ENCODE measurements at regions not wholly inside any gene's neighbourhood (a gene's known extent, or its start where the extent isn't known, plus 50 kb on each side); places are given as distances from the start of the nearest gene placed in this dataset.

GRCh38 chr2:181750305-181750704, 70.0 kb upstream of the NEUROD1 start:
- Histone ChIP-seq H3K27me3 (replicated peaks; ENCODE audit: insufficient read depth) (peaks cover 7% of the 10 kb centered on the region; the same call in 1 of the 2 replicates), H3K9me2 (ENCODE audit: insufficient read depth) (no peaks in the 10 kb centered on the region), H3K4me3 (no peak overlapping the region), H3K79me2 (ENCODE audit: insufficient read depth) (no peaks in the 10 kb centered on the region), H4K20me1 (ENCODE audit: insufficient read depth) (no peaks in the 10 kb centered on the region), H3K4me1 (ENCODE audit: insufficient read depth) (no peaks in the 10 kb centered on the region), H3K27ac (no peak overlapping the region), H3F3A (ENCODE audit: insufficient read depth) (no peaks in the 10 kb centered on the region), H3K4me2 (ENCODE audit: unreplicated experiment) (no peak overlapping the region), H3K9ac (no peak overlapping the region), H3K36me3 (ENCODE audit: low read depth) (no peaks in the 10 kb centered on the region), H3K9me3 (ENCODE audit: low read depth) (no peaks in the 10 kb centered on the region), H2AFZ (no peak overlapping the region)
- 56 to 64% methylated on average over 8 of the region's 8 CpGs for WGBS, 2 experiments (ENCODE audit: low coverage in 1 of 2, low lambda C conversion rate in 2 of 2, missing lambda C conversion rate in 2 of 2)
- TF ChIP-seq EZH2phosphoT487 (IDR thresholded peaks at IDR 0.05; ENCODE audit: insufficient read depth, low read depth) (no peak), EZH2 (IDR thresholded peaks at IDR 0.05; ENCODE audit: insufficient read depth, poor library complexity, severe bottlenecking) (no peak)
- in situ Hi-C loops (cut with MboI): loop anchor here (10.0 to 25.0 kb wide), 2 partner anchors 144 to 912 kb away; partner anchors contain the start of gene ITPRID2
- no peak for DNase-seq

GRCh38 chr2:181751266-181752030, 71.1 kb upstream of the NEUROD1 start:
- Histone ChIP-seq H3K4me1 (ENCODE audit: insufficient read depth) (no peaks in the 10 kb centered on the region), H4K20me1 (ENCODE audit: insufficient read depth) (no peaks in the 10 kb centered on the region), H2AFZ (no peak overlapping the region), H3F3A (ENCODE audit: insufficient read depth) (no peaks in the 10 kb centered on the region), H3K4me2 (ENCODE audit: unreplicated experiment) (no peak overlapping the region), H3K27me3 (replicated peaks; ENCODE audit: insufficient read depth) (peaks cover 7% of the 10 kb centered on the region; the same call in 1 of the 2 replicates), H3K9me2 (ENCODE audit: insufficient read depth) (no peaks in the 10 kb centered on the region), H3K9me3 (ENCODE audit: low read depth) (no peaks in the 10 kb centered on the region), H3K36me3 (ENCODE audit: low read depth) (no peaks in the 10 kb centered on the region), H3K79me2 (ENCODE audit: insufficient read depth) (no peaks in the 10 kb centered on the region), H3K27ac (no peak overlapping the region), H3K9ac (no peak overlapping the region), H3K4me3 (no peak overlapping the region)
- 87 to 92% methylated on average over 6 of the region's 6 CpGs for WGBS, 2 experiments (ENCODE audit: low coverage in 1 of 2, low lambda C conversion rate in 2 of 2, missing lambda C conversion rate in 2 of 2)
- no peak for DNase-seq
- in situ Hi-C loops (cut with MboI): loop anchor here (10.0 to 25.0 kb wide), 2 partner anchors 143 to 911 kb away; partner anchors contain the start of gene ITPRID2
- no peak for TF ChIP-seq EZH2 (IDR thresholded peaks at IDR 0.05; ENCODE audit: insufficient read depth, poor library complexity, severe bottlenecking)
- no peak for TF ChIP-seq EZH2phosphoT487 (IDR thresholded peaks at IDR 0.05; ENCODE audit: insufficient read depth, low read depth)

- no peaks in the 10 kb centered on the region for H3K36me3 ChIP-seq (ENCODE audit: low read depth)
- no peak overlapping the region for H3K4me3 ChIP-seq
- H3K4me2 ChIP-seq (ENCODE audit: unreplicated experiment): no peak overlapping the region
- no peaks in the 10 kb centered on the region for H3K9me2 ChIP-seq (ENCODE audit: insufficient read depth)
- H3F3A ChIP-seq (ENCODE audit: insufficient read depth): no peaks in the 10 kb centered on the region
- no peaks in the 10 kb centered on the region for H3K79me2 ChIP-seq (ENCODE audit: insufficient read depth)
- H3K9me3 ChIP-seq (ENCODE audit: low read depth): no peaks in the 10 kb centered on the region
- H3K4me1 ChIP-seq (ENCODE audit: insufficient read depth): no peaks in the 10 kb centered on the region
- in situ Hi-C loops (cut with MboI): loop anchor here (10.0 to 25.0 kb wide), 2 partner anchors 142 to 910 kb away; partner anchors contain the start of gene ITPRID2
- DNase-seq: no peak
- WGBS, 2 experiments (ENCODE audit: low coverage in 1 of 2, low lambda C conversion rate in 2 of 2, missing lambda C conversion rate in 2 of 2): 44 to 46% methylated on average over 1 of the region's 1 CpG
- TF ChIP-seq EZH2phosphoT487 (IDR thresholded peaks at IDR 0.05; ENCODE audit: insufficient read depth, low read depth): no peak
- no peak for TF ChIP-seq EZH2 (IDR thresholded peaks at IDR 0.05; ENCODE audit: insufficient read depth, poor library complexity, severe bottlenecking)
- no peaks in the 10 kb centered on the region for H4K20me1 ChIP-seq (ENCODE audit: insufficient read depth)
- peaks cover 7% of the 10 kb centered on the region; the same call in 1 of the 2 replicates for H3K27me3 ChIP-seq (replicated peaks; ENCODE audit: insufficient read depth)
- H3K27ac ChIP-seq: no peak overlapping the region
- H2AFZ ChIP-seq: no peak overlapping the region
- no peak overlapping the region for H3K9ac ChIP-seq
These were observed 72.0 kb upstream of the NEUROD1 start for GRCh38 chr2:181752301-181752700.

GRCh38 chr2:181753686-181754085, 73.4 kb upstream of the NEUROD1 start:
- in situ Hi-C loops (cut with MboI): loop anchor here (10.0 to 25.0 kb wide), 2 partner anchors 141 to 909 kb away; partner anchors contain the start of gene ITPRID2
- 68 to 76% methylated on average over 4 of the region's 4 CpGs for WGBS, 2 experiments (ENCODE audit: low coverage in 1 of 2, low lambda C conversion rate in 2 of 2, missing lambda C conversion rate in 2 of 2)

More at GRCh38 chr2:181753686-181754085, 73.4 kb upstream of the NEUROD1 start:
- H4K20me1 ChIP-seq (ENCODE audit: insufficient read depth): no peaks in the 10 kb centered on the region
- H3K9ac ChIP-seq: no peak overlapping the region
- no peaks in the 10 kb centered on the region for H3K36me3 ChIP-seq (ENCODE audit: low read depth)
- TF ChIP-seq EZH2phosphoT487 (IDR thresholded peaks at IDR 0.05; ENCODE audit: insufficient read depth, low read depth): no peak
- TF ChIP-seq EZH2 (IDR thresholded peaks at IDR 0.05; ENCODE audit: insufficient read depth, poor library complexity, severe bottlenecking): no peak
- H3K4me3 ChIP-seq: no peak overlapping the region
- no peaks in the 10 kb centered on the region for H3K9me2 ChIP-seq (ENCODE audit: insufficient read depth)
- peaks cover 7% of the 10 kb centered on the region; the same call in 1 of the 2 replicates for H3K27me3 ChIP-seq (replicated peaks; ENCODE audit: insufficient read depth)
- no peak for DNase-seq
- no peaks in the 10 kb centered on the region for H3K9me3 ChIP-seq (ENCODE audit: low read depth)
- no peaks in the 10 kb centered on the region for H3K79me2 ChIP-seq (ENCODE audit: insufficient read depth)
- H3F3A ChIP-seq (ENCODE audit: insufficient read depth): no peaks in the 10 kb centered on the region
- no peak overlapping the region for H3K4me2 ChIP-seq (ENCODE audit: unreplicated experiment)
- no peak overlapping the region for H3K27ac ChIP-seq
- no peak overlapping the region for H2AFZ ChIP-seq
- no peaks in the 10 kb centered on the region for H3K4me1 ChIP-seq (ENCODE audit: insufficient read depth)

Data from GM23248 (cell line).